ENCODE measurements at regions not wholly inside any gene's neighbourhood (a gene's known extent, or its start where the extent isn't known, plus 50 kb on each side); places are given as distances from the start of the nearest gene placed in this dataset.

GRCh38 chr6:147136057-147136456, 68.2 kb upstream of the STXBP5 start:
- DNase-seq (ENCODE audit: low read depth) = no peak
- no peak for TF ChIP-seq CTCF (IDR thresholded peaks at IDR 0.05; ENCODE audit: insufficient read depth, low read length)

GRCh38 chr6:147137986-147138385, 66.2 kb upstream of the STXBP5 start:
- no peak for DNase-seq (ENCODE audit: low read depth)
- no peak overlapping the region for H3K4me3 ChIP-seq (ENCODE audit: low read depth, low read length)
- TF ChIP-seq CTCF (IDR thresholded peaks at IDR 0.05; ENCODE audit: insufficient read depth, low read length) = no peak

More at GRCh38 chr6:147136057-147136456, 68.2 kb upstream of the STXBP5 start:
- no peak overlapping the region for H3K4me3 ChIP-seq (ENCODE audit: low read depth, low read length)

GRCh38 chr6:147138835-147139234, 65.4 kb upstream of the STXBP5 start:
- no peak for DNase-seq (ENCODE audit: low read depth)
- no peak overlapping the region for H3K4me3 ChIP-seq (ENCODE audit: low read depth, low read length)
- TF ChIP-seq CTCF (IDR thresholded peaks at IDR 0.05; ENCODE audit: insufficient read depth, low read length) = no peak

GRCh38 chr6:147141711-147142308, 62.4 kb upstream of the STXBP5 start:
- no peak for TF ChIP-seq CTCF (IDR thresholded peaks at IDR 0.05; ENCODE audit: insufficient read depth, low read length)
- DNase-seq (ENCODE audit: low read depth) = peak; percentile 68
- H3K4me3 ChIP-seq (ENCODE audit: low read depth, low read length) = no peak overlapping the region

GRCh38 chr6:147142684-147143245, 61.5 kb upstream of the STXBP5 start:
- DNase-seq (ENCODE audit: low read depth) = no peak

GRCh38 chr6:147149092-147149491, 55.1 kb upstream of the STXBP5 start:
- DNase-seq (ENCODE audit: low read depth) = no peak
- H3K4me3 ChIP-seq (ENCODE audit: low read depth, low read length) = no peak overlapping the region
- no peak for TF ChIP-seq CTCF (IDR thresholded peaks at IDR 0.05; ENCODE audit: insufficient read depth, low read length)

More at GRCh38 chr6:147142684-147143245, 61.5 kb upstream of the STXBP5 start:
- H3K4me3 ChIP-seq (ENCODE audit: low read depth, low read length) = no peak overlapping the region
- TF ChIP-seq CTCF (IDR thresholded peaks at IDR 0.05; ENCODE audit: insufficient read depth, low read length) = no peak

GRCh38 chr6:147149826-147150225, 54.4 kb upstream of the STXBP5 start:
- H3K4me3 ChIP-seq (ENCODE audit: low read depth, low read length) = no peak overlapping the region
- DNase-seq (ENCODE audit: low read depth) = no peak
- no peak for TF ChIP-seq CTCF (IDR thresholded peaks at IDR 0.05; ENCODE audit: insufficient read depth, low read length)
